GM19239 (cell line): ENCODE measurements at regions not wholly inside any gene's neighbourhood (a gene's known extent, or its start where the extent isn't known, plus 50 kb on each side); places are given as distances from the start of the nearest gene placed in this dataset.
"Not testable (repeated sequence)": the region's sequence is repeated elsewhere in the genome, so short reads cannot be mapped to it uniquely, and the experiment has no call there.

Experiments used
- DNase-seq: peaks from one replicate; pipeline ENCODE4 v3.0.0; 2011; ENCODE audit warnings: low spot score; ENCODE audit not compliant: insufficient read length
- FAIRE-seq: peaks from 2 replicates; lab custom pipeline; 2011; peaks lifted over from hg19 to GRCh38; lab: Jason Lieb, UNC

DNA sequence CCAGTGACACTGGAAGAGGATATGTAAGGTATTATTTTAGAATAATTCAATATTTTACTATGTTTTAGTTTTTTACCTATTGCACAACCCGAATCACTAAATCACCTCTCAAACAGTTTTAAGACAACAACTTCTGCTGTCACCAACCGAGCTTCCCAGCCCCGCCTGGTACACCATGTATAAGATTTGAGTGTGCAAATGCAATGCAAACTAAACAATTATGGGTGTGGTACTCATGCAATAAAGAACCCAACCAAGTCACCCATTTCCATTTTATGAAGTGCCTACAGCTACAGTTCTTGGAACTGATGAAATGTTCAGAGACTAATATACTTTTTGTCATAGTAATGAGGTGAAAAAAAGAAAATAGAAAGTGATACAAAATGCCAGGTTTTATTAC lies 256.2 kb downstream of the TAFA4 start:
- DNase-seq = no peak
- no peak for FAIRE-seq

DNA sequence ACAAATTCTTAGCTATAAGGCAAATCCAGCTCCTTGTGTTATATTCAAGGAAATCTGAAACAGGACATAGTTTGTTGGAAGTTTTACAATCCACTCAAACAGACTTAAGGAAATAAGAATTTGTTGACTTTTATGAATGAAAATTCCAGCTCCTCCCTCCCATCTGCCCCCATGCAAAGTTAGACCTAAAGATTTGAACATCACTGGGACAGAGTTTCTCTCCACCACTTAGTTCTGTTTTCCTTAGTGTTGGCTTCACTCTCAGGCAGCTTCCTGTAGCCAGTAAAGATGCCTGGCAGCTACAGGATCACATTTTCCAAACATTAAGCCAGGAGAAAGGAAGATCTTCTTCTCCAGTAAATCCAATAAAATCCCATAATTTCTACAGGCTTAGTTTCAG lies 265.0 kb downstream of the TAFA4 start:
- FAIRE-seq (no peak), DNase-seq (no peak)

DNA sequence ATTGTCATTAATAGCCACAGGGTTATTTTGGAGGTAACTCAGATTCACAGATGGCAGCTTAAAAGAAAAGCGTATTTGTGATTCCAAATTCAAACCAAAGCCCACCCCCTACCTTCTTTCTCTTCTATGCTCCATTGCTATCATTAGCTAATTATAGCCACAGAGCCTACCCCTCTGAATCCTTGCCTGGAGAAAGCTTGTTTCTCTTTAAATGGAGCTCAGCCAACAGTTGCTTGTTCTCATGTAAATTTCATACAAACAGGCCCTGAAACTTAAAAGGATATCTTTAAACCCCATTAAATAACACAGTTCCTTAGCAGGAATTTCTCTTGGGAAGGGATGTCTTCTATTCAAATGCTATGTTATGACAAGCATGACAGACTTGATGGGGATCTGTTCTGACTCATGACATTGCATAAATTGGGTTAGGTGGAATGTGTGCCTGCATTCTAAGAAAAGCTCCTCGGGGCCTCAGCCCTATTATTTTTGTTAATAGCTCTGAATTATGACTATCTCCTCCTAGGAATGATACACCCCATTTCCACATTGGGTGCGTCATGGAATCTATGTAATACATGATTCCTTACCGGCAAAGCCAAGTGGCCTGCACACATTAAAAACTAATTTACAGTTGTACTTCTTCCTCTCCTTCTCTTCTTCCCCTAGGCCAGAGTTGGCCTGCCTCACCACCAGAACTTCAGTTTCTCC lies 265.8 kb downstream of the TAFA4 start:
- DNase-seq (no peak), FAIRE-seq (no peak)

DNA sequence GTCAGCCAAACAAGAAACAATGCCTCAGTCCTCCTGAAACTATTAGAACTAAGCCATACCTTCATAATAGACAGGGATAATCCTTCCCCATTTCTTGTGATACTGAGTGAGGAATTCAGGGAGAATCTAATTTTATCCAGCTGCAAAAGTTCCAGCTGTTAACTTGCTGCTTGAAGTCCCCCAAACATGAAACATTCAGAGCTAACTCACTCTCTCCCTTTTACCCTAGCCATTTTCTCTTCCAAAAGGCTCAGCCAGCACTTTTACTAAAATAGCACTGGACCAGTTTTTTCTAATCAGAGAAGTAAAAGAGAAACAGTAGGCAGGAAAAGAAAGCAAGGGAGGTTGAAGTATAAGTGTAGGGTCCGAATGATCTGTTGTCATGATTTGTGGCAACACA lies 268.1 kb downstream of the TAFA4 start:
- FAIRE-seq = no peak

DNA sequence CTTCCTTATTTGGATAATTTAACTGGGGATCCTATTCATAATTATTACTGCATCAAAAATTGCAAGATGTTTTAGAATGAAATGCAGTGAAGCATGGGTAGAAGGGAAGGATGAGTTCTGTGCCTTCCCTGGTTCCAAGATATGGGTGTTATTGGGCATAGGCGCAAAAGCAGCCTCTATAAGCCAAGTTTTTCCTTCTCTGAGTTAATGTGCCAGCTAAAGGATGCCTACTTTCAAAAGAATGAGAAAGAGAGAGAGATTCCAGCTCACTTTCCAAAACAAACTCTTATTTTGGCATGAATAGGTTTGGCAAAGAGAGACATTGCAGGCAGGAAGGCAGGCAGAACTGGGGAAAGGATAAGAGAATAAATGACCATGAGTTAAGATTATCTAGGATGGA lies 270.2 kb downstream of the TAFA4 start:
- DNase-seq = no peak
- no peak for FAIRE-seq

More for the DNA sequence above, 268.1 kb downstream of the TAFA4 start:
- DNase-seq = no peak

DNA sequence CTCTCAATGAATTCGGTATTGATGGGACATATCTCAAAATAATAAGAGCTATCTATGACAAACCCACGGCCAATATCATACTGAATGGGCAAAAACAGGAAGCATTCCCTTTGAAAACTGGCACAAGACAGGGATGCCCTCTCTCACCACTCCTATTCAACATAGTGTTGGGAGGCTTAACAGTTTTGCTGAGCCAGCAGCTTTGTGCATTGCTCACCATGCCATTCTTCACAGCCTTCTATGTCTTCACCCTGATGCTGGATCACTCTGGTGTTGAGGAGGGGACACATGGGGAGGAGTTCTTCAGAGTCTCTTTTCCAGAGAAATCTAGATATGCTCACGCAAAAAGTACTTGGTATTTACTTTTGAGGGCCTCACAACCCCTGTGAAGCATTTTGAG lies 281.7 kb downstream of the TAFA4 start:
- DNase-seq, FAIRE-seq: not testable (repeated sequence)

DNA sequence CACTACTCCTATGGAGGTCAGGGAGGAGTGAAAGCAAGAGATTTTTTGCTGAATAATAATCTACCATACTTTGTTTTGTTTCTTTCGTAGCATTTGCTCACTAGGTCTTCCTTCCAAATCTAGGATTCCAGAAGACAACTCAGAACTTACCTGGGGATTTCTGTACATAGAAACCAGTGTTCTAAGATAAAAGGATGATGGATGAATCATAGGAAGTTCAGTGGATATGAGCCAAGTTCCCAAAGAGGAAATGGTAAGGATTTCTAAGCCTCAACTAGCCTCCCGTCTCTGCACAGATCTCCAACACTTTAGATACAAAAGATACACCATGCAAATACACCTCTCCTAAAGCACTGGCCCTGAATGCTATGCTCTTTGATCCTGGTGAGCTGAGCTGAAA lies 283.9 kb downstream of the TAFA4 start:
- no peak for FAIRE-seq

DNA sequence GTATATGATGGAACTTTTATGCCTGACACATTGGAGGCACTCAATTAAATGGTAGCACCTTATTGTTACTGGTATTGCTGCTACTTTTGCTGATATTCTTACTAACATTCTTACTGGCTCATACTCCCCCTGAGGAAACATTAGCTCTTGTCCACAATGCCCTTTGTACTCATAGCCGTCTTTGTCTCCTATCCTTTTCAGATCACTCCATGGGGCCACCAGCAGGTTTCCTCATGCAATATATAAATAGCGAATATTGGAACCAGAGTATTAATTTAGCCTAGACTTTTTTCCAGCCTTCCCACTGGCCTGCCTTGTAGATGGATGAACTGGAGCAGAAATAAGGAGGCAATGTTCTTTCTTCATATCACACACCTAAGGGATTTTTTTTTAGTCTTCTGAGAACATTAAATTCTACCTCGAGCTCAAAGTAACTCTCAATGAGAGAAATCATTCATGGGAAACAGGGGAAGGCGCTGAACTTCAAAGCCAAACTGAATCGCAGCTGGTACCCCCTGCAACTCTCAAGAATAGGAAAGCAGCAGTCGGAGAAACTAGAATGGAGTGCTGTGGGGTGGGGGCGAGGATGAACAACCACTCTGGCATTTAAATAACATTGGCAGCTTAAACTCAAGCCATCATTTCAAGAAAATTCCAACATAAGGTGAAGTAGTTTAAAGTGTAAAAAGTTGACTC lies 300.3 kb downstream of the TAFA4 start:
- FAIRE-seq (no peak), DNase-seq (no peak)

More for the DNA sequence above, 283.9 kb downstream of the TAFA4 start:
- DNase-seq = no peak

DNA sequence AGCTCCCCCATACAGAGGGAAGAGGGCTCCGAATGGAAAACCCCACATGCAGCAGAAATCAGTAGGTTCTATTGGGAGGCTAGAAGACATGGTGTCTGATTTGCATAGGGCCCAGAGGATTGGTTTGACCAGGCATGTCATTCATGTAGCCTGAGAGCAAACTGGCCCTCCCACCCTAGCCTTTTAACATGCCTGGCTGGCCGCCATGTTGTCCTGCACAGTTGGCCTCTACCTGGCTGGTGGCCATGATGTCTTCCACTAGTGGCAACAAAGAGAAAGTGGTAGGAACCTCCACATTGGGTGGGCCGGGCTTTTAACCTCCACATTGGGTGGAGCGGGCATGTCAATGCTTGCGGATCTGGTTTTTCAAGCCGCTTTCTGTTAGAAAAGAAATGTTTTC lies 312.1 kb downstream of the TAFA4 start:
- no peak for DNase-seq
- no peak for FAIRE-seq

DNA sequence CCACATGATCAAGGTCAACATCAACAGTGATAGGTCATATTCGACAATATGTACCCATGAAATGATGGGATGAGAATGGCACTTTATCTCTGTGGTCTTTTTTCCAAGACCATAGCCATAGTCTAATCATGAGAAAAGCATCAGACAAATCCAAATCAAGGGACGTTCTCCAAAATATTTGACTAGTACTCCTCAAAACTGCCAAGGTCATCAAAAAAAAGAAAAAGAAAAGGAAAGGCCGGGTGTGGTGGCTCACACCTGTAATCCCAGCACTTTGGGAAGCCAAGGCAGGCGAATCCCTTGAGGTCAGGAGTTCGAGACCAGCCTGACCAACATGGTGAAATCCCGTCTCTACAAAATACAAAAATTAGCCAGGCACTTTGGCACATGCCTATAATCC lies 318.3 kb downstream of the TAFA4 start:
- DNase-seq = no peak
- FAIRE-seq = no peak

DNA sequence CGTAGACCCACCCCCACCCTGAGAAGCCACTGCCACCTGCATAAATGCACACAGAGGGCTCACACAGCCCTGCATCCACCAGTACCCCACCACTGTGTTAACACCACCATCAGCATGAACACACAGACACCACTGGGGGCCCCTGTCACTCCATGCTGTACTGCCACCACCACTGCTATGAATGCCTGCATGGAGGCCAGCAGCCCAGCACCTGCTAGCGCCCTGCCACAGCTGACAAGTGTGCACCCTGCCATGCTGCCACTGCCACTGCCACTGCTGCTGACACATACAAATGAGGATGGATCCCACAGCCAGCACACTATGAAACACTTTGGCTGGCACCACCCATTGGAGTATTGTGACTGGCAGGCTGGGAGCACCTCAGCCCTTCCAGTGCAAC lies 361.0 kb downstream of the TAFA4 start:
- FAIRE-seq (no peak), DNase-seq (no peak)

DNA sequence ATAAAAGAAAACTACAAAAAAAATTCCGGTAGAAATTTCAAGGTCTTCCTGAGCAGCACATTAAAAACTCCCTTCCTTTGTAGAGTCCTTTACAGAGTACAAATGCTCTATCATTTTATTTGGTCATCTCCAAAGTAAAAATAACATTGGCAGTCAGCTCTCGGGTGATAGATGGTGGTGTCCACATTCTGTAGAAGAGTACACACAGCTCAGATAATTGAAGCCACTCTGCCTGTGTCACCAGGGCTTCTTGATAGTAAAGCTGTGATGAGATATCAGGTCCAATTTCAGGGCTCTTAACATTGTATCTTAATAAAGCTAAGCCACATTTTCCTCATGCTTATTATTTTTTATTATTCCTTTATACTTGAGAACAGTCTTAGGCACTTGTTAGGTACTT lies 371.6 kb downstream of the TAFA4 start:
- no peak for FAIRE-seq
- no peak for DNase-seq

DNA sequence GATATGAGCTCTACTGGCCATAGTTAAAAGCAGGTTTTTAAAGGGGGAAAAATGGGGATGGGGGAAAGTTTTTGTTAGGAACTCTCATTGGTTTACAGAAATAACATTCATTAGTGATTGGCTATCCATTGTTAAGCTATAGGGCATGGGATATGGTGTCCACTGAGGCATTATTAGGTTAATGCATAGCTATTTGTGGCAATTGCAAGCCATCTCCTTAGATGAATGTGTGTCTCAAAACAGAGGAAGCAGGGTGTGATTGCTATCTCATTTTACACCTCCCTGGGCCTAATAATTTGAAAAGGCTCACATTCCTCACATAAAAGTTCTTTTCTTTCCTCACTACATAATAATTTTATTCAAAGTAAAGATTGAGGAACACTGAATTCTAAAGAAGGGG lies 396.6 kb downstream of the TAFA4 start:
- FAIRE-seq (no peak), DNase-seq (no peak)

DNA sequence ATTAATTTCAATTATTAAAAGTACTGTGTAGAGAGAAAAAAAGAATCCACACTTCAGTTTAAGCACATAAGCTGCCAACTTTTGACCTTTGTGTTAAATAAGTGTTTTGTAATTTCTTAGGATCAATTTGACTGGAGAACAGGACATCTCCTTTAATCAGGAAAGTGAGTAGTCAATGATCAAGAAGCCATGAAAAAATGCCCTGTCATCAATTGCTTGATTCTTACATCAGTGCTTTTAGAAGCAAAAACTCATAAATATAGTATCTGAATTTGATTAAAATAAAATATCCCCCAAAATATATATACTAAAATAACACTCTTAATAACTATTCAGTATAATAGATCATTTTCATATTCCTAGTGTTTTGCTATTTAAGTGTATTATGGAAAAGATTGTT lies 409.0 kb downstream of the TAFA4 start:
- DNase-seq (no peak), FAIRE-seq (no peak)

DNA sequence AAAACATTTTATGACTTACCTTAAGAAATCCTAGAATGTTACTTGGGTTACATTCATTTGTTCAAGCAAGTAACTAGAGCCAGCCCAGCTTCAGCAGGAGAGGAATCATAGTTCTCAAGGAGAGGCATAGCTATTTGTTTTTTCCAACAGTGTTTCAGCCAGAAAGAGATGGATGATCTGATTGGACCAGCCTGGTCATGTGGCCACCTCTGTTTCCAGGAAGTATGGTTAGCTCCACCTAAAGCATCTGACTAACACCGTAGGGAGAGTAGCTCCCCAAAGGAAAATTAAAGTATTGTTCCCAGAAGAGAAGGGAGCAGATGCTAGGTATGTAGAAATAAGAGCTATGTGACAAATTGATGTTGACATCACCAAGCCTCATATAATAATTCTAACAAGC lies 417.1 kb downstream of the TAFA4 start:
- FAIRE-seq (no peak), DNase-seq (no peak)

DNA sequence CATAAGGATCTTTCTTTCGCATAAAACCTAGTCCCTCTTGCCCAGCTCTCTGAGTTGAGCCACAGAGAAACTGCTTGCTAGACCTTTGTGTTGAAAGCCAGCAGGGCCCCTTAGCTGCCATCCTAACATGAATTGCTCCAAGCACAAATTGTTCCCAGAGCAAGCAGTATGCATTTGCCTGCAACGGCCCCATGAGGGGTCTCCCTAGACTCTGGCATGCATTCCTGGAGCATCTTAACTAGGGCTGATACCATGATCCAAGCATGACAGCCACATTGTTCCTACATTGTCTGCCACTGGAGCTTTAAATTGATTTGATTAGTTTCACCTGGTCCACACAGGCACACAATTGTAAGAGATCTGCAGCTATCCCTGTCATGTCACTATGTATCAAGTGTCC lies 428.1 kb downstream of the TAFA4 start:
- no peak for FAIRE-seq
- DNase-seq = no peak

DNA sequence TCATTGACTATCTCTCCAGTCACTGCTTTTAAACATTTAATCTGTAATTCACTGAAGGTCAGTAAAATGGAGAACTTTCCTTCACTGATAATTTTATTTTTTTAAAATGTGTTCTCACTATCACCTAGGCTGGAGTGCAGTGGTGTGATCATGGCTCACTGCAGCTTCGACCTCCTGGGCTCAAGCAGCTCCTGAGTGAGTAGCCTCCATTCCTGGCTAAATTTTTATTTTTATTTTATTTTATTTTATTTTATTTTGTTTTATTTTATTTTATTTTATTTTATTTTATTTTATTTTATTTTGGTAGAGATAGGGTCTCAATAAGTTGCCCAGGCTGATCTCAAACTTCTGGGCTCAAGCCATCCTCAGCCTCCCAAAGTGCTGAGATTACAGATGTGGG lies 446.5 kb downstream of the TAFA4 start:
- FAIRE-seq, DNase-seq: not testable (repeated sequence)

DNA sequence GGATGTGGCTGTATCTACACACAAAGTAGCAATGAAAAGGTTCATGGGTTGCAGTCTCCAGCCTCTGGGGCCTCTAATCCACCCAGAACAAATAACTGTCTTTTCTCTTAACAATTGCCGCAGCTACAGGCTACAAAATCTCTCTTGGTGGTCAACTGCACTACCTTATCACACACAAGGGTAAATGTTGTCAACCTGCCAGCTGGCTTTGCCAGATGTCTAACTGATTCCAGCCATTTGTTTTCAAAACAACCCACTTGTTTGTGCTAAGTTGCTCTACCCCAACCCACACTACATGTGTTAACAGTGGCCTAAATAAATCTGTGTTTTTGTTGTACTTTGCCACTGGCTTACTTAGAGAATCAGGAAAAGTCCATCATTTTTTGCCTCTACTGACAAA lies 447.3 kb downstream of the TAFA4 start:
- no peak for FAIRE-seq
- DNase-seq = no peak

DNA sequence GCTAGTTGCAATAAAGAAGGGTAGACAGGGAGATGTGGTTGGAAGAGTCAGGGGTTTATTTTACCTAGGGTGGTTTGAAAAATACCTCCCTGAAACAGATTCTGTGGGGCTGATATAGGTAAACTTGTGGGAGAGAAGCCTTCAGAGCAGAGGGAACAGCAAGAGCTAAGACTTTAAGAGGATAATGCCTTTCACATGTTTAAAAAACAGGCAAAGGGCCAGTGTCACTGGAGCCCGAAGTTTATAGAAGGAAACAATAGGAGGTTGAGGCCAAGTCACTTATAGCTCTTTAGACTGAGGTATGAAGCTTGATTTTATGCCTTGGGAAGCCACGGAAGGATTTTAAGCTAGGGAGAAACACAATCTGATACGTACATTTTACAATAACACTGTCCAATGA lies 448.7 kb downstream of the TAFA4 start:
- no peak for DNase-seq

DNA sequence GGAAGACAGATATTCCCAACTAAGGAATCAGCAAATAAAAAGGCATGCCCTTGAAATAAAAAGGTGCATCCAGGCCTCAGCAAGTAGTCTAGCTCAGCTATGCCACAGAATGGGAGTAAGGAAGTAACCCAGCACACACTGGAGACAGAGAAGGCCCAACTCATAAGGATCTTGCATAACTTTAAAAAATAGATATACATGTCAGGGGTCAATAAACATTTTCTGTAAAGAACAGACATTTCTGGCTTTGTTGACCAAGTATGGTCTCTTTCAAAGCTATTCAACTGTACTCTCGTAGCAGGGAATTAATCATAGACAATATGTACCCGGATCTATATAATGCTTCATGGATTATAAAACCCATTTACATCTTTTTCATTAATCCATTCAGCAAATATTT lies 449.3 kb downstream of the TAFA4 start:
- FAIRE-seq = no peak

More for the DNA sequence above, 448.7 kb downstream of the TAFA4 start:
- FAIRE-seq = no peak

DNA sequence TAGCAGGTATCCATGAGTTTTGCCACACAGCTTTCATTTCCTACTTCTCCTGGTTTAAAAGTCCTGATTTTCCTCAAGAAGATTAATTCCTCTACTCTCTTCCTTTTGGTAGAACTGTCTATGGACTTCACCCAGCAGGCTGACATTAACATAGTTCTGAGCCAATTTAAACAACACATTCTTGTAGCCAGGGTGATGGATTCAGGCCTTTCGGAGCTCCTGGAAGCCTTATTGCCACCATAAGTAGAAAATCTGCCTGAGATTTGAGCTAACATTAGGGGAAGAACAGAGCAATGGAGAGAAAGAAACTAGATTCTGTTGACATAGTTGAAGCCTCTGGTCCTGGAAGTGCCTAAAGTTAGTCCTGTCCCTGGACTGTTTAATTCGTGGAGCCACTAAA lies 449.8 kb downstream of the TAFA4 start:
- no peak for FAIRE-seq
- no peak for DNase-seq

More for the DNA sequence above, 449.3 kb downstream of the TAFA4 start:
- DNase-seq = no peak

DNA sequence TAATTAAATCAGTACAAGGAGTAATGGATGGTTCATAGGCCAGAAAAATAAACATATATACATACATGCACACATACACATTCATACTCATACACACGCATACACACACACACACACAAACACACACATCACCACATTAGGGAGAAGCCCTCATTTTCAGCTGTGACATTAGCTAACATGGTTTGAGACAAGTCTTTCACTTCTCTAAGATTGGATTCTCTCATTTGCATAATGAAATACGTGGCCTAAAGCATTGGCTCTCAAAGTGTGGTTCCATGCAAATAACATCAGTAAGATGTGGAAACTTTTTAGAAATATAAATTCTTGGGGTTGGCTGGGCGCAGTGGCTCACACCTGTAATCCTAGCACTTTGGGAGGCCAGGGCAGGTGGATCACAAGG lies 452.6 kb downstream of the TAFA4 start:
- DNase-seq (no peak), FAIRE-seq (no peak)
